GM21515 (cell line): ENCODE measurements at regions not wholly inside any gene's neighbourhood (a gene's known extent, or its start where the extent isn't known, plus 50 kb on each side); places are given as distances from the start of the nearest gene placed in this dataset.
"Not testable (repeated sequence)": the region's sequence is repeated elsewhere in the genome, so short reads cannot be mapped to it uniquely, and the experiment has no call there.

Experiments used
- ATAC-seq: cut with Tn5 transposase; IDR thresholded peaks from one replicate; pipeline ENCODE4 v1.9.1; 2021; ENCODE audit not compliant: unreplicated experiment

DNA sequence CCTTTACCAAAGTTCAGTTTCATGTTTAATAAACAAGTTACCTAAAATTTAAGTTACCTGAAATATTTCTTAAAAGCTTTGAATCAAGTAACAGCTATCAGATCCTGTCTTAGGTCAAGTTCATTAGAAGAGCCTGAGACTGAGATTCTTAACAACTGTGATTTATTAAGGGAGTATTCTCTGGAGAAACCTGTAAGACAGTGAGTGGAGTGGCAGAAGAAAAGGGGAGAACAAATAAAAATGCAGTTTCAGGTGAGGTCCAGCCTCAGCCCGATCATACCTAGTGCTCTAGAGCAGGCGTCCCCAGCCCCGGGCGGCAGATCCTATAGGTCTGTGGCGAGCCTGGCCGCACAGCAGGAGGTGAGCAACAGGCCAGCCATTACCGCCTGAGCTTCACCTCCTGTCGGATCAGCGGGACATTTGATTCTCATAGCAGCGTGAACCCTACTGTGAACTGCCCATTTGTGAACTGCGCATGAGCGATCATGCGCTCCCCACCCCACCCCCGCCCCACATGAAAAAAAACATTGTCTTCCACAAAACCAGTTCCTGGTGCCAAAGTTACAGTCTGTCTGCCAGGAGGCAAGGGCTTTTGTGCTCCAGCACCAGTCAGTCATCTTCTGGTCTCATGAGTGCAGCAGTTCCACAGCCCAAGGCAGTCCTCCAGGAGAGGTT, 59.2 kb upstream of the ADGRB3 start:
- no peak for ATAC-seq

DNA sequence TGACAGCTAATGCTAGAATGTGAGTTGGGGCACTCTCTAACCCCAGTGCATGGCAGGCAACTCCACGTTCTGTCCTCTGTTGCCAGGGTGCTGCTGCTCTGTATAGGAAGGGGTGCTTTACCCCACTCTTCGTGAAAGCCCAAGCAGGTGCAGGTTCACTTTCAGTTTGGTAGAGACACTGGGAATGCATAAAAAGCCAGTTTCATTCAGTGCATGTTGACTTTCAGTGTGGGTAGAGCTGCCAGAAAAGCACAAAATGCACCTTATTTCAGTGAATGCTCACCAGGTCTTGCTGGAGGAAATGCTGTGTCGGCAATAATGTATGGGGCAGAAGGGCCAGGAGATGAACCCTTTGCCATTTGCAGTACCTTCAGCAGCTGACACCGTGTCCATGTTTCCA, 62.1 kb upstream of the ADGRB3 start:
- peak; percentile 27 for ATAC-seq

DNA sequence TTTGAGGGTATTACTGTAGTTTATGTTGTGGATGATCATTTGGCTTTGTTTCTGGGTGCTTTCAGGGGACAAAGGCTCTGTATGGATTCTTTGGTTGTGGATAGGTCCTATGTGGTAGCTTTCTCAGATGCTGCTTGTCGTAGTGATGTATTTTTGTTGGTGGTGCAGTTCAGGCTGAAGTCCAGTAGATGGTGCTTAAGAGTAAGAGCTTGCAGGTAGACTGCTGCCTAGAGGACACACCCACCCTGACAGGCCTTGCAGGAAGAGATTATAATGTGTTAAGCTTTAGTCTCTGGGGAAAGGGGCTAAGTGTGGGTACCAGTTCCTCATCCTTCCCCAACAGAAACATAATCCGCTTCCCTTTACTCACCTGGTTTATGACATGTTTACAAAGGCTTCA, 62.6 kb upstream of the ADGRB3 start:
- ATAC-seq = peak; percentile 97

DNA sequence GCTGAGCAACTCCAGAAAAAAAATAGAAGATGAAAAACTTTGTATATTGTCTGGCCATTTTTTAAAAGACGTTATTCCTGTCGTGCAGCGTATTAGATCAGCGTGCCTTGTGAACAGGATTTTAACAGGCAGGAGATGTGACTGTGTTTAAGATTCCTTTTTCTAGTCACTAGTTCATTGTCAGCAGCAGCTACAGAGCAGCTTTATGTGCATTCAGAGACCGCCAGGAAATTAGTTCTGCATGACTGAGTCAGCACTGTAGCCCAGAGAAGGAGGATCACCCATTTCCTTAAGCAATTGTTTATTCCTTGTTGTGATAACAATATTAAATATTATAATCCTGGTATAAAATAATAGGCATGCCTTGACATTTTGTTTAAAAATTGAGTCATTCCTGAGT, 75.4 kb upstream of the ADGRB3 start:
- ATAC-seq = no peak

DNA sequence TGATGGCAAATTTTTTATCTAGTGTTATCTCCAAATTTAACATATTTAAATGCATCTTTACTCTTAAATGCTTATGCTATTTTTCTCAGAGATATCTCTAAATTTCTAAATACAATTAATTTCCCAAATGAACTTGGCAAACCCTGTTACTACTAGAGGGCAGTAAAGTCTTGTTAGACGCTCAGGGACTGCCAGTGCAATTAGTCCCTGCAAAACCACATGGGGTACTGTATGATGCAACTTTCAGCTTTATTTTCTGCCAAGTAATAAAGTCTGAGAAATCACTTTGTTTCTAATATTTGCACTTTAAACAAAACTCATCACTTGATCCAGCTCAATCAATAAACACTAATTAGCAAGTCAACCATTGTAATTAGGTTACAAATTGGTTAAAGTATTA, 76.0 kb upstream of the ADGRB3 start:
- ATAC-seq = no peak

DNA sequence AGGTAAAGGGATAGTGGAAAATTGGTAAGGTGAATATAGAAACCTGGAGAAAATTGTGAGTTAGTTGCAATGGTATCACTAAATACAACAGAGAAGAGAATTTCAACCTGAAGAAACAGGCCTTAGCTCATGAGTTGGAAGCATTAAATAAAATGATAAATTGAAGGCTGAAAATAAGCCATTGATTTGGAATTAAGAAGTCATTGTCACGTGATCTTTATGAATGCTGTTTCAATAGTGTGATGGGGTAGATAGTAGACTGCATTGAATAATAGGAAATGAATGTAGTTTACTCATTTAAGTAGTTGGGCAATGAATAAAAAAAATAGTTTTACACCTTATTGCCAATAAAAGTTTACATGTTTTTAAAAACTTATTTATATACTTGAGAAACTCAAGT, 88.5 kb upstream of the ADGRB3 start:
- ATAC-seq = no peak

DNA sequence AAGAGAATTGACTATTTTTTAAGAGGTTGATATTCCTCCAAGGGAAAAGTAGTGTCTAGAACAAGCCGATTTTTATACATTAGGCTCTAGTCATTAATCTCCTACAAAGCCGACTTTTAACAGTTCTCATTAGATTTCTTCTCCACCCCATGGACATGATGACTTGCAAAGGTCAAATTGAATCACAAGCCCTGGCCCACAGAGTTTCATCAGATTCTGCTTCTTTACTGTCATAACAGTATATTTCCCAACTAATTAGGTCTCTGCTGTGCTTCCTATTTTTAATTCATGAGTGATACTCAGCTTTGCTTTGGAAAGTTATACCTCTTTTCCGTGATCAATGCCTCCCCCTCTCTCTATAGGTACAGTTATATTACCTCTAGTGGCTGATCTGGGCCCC, 90.6 kb upstream of the ADGRB3 start:
- no peak for ATAC-seq

DNA sequence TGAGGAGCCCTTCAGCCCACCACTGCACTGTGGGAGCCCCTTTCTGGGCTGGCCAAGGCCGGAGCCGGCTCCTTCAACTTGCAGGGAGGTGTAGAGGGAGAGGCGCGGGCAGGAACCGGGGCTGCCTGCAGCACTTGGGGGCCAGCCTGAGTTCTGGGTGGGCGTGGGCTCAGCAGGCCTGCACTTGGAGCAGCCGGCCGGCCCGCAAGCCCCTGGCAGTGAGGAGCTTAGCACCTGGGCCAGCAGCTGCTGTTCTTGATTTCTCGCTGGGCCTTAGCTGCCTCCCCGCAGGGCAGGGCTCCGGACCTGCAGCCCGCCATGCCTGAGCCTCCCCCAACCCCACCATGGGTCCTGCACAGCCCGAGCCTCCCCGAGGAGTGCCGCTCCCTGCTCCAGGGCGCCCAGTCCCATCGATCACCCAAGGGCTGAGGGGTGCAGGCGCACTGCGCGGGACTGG, 101.7 kb upstream of the ADGRB3 start:
- no peak for ATAC-seq

DNA sequence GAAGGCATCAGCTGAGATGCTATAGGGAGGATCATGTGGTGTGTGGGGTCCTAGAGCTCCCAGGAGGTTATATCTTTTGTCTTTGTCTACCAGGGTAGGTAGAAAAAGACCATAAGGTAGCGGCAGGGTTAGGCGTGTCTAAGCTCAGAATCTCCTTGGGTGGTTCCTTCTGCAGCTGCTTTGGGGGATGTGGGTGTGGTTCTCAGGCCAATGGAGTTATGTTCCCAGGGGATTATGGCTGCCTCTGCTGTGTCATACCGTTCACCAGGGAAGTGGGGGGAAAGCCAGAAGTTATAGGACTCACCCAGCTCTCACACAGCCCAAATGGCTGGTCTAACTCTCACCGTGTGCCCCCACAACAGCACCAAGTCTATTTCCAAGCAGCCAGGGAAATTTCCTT, 107.4 kb upstream of the ADGRB3 start:
- ATAC-seq = no peak

DNA sequence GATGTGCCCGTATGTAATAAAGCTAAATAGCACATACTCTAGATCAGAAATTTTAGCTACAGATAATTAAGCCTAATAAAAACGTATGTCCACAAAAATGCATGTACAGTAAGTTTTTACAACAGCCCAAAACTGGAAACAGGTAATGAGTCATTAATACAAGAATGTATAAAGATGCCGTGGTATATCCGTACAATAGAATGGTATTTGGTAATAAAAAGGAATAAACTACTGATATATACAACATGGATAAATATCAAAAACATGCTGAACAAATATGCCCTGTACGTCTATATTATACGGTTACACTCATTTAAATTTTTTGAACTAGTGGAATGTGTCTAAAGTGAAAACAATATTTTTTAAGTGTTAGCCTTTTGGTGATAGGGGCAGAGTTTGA, 128.2 kb upstream of the ADGRB3 start:
- ATAC-seq = no peak

DNA sequence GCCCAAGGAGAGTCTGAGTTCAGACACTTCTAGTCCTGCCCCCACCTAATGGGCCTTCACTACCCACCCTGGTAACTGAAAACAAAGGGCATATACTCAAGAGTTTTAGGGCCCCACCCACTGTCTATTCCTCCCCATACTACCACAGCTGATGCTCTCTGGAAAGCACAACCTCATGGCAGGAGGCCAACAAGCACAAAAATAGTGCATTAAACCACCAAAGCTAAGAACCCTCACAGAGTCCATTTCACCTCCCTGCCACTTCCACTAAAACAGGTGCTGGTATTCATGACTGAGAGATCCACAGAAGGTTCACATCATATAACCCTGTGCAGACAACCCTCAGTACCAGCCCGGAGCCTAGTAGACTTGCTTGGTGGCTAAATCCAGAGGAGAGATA, 132.1 kb upstream of the ADGRB3 start:
- no peak for ATAC-seq

DNA sequence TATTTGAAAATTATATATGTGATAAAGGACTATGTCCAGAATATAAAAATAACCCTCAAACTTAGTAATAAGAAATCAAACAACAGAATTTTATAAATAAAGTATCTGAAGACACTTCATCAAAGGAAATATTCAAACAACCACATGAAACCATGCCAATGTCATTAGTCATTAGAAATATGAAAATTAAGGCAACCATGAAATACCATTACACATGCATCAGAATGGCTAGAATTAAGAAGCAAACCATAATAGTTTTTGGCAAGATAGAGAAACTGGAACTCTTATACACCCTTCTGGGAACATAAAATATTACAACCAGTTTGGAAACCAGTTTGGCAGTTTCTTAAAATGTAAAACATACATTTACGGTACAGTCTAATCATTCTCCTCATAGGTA, 137.2 kb upstream of the ADGRB3 start:
- no peak for ATAC-seq

DNA sequence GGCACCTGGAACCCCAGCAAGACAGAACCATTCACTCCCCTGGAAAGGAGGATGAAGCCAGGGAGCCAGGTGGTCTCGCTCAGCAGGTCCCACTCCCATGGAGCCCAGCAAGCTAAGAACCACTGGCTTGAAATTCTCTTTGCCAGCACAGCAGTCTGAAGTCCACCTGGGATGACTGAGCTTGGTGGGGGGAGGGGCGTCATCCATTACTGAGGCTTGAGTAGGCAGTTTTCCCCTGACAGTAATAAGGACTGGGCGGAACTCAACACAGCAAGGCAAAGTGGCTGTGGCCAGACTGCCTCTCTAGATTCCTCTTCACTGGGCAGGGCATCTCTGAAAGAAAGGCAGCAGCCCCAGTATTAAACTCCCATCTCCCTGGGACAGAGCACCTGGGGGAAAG, 140.2 kb upstream of the ADGRB3 start:
- ATAC-seq = not testable (repeated sequence)

DNA sequence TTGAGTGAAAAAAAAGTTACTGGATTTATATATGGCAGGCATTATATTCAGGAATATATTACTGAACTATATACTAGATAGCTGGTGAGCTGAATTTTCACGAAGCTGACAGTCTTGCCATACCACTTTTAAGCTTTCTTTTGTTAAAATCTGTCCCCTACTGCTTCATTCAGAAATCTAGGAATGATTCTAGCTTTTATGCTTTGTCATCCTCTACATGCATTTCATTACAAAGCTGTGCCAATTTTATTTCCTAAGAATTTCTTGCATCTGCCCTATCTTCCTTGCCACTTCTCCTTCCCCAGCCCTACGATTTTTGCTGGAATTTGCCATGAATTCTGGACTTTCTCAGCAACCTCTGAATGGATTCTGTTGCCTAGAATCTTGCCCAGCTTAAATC, 158.5 kb upstream of the ADGRB3 start:
- no peak for ATAC-seq

DNA sequence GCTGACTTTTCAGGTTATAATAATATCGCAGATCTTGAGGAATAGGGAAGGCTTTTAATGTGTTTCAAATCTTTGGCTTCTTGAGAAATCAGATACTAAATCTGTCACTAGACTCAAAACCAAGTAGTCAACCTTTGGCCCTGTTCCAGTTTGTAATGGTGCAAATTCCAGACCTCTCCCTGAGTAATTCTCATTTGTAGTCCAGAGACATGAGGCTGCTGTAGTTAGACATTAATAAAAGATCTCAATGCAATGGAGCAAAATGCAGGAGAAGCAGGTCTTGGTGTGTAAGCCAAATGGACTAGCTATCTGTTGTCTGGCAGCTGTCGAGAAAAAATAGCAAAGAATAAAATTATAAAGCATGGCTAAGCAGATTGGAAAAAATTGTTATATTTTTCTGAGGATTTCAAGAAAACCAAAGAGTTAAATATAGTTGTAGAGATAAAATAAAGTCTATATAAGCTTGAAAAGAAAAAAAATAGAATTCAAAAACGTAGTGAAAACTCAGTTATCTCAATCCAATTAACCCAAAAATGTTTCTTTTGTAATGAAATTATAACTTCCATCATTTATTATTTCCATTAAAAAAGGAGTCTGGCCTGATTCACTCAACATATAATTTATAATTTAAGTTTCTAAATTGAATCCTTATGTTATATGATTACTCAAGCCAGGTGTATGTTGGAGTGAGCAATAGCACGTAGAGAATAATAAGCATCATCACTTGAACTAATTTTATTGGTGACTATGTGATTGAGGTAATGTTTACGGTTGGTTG, 161.5 kb upstream of the ADGRB3 start:
- no peak for ATAC-seq

DNA sequence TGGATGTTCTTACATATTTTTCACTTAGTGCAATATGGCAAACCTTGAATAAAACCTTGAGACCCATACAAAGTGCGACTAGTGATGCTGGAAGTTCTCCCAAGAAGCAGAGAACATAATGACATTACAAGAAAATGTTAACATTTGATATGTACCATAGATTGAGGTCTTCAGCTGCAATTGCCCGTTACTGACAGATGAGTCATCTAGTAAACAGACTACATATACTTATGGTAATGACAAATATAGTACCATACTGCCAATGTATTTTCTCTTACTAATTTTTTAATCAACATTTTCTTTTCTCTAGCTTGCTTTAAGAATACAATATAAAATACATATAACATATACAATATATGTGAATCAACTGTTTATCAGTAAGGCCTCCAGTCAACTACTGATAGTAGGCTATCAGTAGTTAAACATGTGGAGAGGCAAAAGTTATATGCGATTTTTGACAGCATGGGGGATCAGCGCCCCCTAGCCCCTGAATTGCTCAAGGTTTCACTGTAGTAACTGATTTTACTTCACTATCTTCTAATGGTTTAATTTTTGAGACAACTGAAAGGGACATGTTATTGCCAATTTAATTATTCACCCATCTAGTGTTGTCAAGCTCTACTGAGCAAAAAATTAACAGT, 166.7 kb upstream of the ADGRB3 start:
- ATAC-seq = no peak

DNA sequence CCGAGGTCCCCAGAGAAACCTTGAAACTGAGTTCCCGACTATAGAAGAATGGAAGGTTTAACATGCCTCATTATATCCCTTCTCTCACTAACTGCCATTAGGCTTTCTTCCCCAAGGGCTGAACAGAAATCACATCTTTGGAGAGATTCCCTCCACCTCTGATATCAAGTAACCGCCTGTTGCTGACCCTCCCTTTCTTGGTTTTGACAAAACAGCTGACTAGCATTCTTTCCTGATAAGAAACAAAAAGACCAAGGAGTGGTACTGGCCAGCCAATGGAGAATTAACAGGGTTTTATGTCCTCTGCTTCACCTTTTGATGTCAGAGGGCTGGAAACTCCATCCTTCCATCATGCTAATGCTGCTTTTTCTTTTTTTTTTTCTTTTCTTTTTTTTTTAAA, 176.6 kb upstream of the ADGRB3 start:
- ATAC-seq = no peak

DNA sequence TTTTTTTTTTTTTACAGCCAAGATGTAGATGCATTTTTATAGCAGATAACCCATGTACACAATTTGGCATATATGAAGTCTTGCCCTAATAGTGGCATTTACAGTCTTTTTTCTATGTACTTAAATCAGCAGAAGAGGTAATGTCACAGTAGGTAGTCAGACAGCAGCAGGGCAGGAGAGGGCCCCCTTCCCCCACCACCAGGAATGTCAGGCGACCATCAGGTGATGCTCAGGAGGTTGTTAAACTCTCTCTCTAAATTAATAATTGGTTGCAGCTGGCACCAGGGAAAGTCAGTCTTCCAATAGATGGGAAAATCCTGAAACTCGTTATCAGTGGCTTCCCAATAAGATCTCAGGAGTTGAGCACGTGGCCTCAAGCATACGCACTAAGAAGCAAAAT, 188.0 kb upstream of the ADGRB3 start:
- no peak for ATAC-seq

DNA sequence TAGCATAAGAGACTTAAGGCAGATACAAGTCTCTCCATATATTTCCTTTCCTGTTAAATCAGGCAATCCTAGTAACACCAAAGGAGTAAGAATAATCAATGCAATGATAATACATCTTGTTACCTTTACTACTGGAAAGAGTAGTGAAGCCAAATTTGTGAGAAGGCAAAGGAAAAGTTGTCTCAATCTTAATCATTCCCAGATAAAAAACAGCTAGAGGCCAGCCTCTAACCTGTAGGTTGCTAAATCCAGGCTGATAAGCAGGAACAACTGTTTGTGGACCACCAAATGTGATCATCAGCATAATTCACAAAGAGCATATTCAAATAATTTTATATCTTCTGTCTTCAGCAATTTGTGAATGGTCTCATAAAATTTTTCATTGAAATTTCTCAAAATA, 189.2 kb upstream of the ADGRB3 start:
- no peak for ATAC-seq

DNA sequence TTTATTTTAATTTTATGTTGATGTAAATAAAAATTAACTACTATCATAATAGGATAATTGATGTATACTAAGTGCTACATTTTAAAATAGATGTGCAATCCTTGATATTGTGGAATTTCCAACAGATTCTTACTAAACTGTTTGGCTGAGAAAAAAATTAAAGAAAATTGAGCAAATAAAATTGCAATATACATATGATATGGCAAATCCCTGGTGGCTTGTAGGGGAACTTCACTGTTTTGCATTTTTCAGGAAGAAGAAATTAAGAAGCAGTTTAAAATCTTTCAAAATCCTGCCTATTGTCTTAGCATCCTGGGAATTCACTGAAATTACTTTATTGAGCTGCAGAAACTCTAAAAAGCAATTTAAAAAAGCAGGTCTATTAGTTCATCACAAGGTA, 191.4 kb upstream of the ADGRB3 start:
- no peak for ATAC-seq

DNA sequence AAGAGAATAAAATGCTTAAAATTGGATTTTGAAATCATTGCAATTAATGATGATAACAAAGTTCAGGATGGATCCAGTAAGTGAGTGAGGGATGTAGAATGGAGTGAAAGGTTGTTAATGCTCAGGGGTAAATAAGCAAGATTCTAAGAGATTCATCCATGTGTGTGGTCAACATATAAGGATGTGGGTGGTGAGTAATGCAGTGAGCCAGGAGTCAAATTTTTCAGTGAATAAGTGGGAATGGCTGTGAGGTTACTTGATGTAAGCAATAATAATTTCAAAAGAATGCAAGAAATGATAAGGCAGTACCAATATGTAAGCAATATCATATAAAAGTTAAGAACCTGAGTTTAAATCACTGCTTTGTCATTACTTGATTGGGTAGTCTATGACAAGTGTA, 207.5 kb upstream of the ADGRB3 start:
- no peak for ATAC-seq

DNA sequence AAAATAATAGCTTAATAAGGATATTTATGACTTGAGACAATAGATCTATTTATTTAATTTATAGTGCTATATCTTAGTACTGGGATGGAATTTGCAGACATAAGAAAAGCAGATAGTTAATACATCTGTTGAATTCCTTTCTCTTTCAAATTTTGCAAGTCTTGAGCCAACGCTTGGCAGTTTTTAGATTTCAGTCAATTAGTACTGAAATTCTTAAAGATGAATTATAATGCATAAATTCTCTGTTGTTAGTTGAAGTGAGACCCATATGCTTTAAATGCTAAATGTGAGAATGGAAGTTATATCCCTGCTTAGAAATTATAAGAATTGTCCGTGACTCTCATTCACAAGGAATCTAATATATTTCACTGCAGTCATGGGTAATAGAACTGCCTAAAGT, 225.1 kb upstream of the ADGRB3 start:
- no peak for ATAC-seq
